ENCODE measurements at regions not wholly inside any gene's neighbourhood (a gene's known extent, or its start where the extent isn't known, plus 50 kb on each side); places are given as distances from the start of the nearest gene placed in this dataset.

DNA sequence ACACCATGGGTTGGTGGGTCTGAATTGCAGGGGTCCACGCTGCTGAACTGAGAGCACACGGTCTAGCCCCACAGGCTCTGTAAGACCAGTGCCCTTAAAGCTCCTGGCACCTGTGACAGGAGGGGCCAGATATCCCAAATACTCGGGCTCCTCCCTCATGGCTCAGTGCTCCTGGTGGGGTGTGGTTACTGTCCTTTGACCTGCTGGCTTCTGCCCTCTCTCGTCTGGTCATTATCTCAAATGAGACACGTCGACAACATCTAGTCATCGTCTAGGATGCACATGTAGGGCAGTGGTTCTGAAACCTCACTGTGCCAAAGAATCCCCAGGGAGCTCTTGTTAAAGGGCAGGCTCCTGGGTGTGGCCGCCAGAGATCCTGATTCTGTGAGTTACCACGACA is 258.4 kb downstream of the LOXHD1 start:
- peaks cover 4% of the 10 kb centered on the region; the same call in 1 of the 2 replicates for H3K79me1 ChIP-seq (ENCODE audit: low read depth, low read length)
- H2AK5ac ChIP-seq (ENCODE audit: low read depth, low read length) = no peak overlapping the region
- no peak overlapping the region for H2BK120ac ChIP-seq (replicated peaks; ENCODE audit: low read depth, low read length)
- no peak overlapping the region for H3K56ac ChIP-seq (replicated peaks; ENCODE audit: insufficient read length, low read depth, low read length)
- ChIA-PET POLR2A (ENCODE audit: partially characterized antibody) (no interaction called here), CTCF (ENCODE audit: partially characterized antibody) (interaction anchor here (0.7 to 1.6 kb wide), 3 partner anchors 11 to 118 kb away, joined by 3 to 9 read pairs (median 3); no protein-coding TSS in a partner anchor)
- no peak for DNase-seq (ENCODE audit: low read depth in 1 of 2, low spot score in 2 of 2)
- H3K4me3 ChIP-seq (ENCODE audit: extremely low read depth in 1 of 4, insufficient read depth in 2 of 4, low read depth in 3 of 4, low read length in 4 of 4) = no peak overlapping the region
- no peak overlapping the region for H4K5ac ChIP-seq (ENCODE audit: insufficient read length, low read depth, low read length)
- H2BK20ac ChIP-seq (ENCODE audit: low read length) = no peak overlapping the region
- no peak overlapping the region; the same call in 1 of the 2 replicates for H2BK5ac ChIP-seq (ENCODE audit: low read depth, low read length)
- H2BK15ac ChIP-seq (ENCODE audit: low read length) = no peak overlapping the region
- no peak overlapping the region for H4K91ac ChIP-seq (replicated peaks; ENCODE audit: insufficient read length, low read length)
- H3K18ac ChIP-seq (ENCODE audit: extremely low read depth, low read length) = no peak overlapping the region
- no peaks in the 10 kb centered on the region for H3K9me3 ChIP-seq (ENCODE audit: insufficient read depth in 2 of 2, low read depth in 1 of 2, low read length in 1 of 2)
- H3K14ac ChIP-seq (ENCODE audit: insufficient read length) = no peak overlapping the region
- H3K4me2 ChIP-seq (ENCODE audit: insufficient read depth in 1 of 2, low read depth in 2 of 2, low read length in 2 of 2) = no peak overlapping the region
- no peak overlapping the region for H3K23ac ChIP-seq (ENCODE audit: insufficient read length)
- no peaks in the 10 kb centered on the region; a peak in 1 of 7 replicates for H3K4me1 ChIP-seq (replicated peaks in 1 of 4; ENCODE audit: control insufficient read depth in 3 of 4, insufficient read depth in 4 of 4, low read length in 3 of 4)
- H3K27ac ChIP-seq (ENCODE audit: low read depth, low read length) = no peak overlapping the region
- FAIRE-seq = no peak
- no peak overlapping the region for H2BK12ac ChIP-seq (ENCODE audit: low read depth, low read length)
- no peak overlapping the region for H3K9ac ChIP-seq (replicated peaks in 1 of 4; ENCODE audit: extremely low read depth in 1 of 4, low read depth in 3 of 4, low read length in 3 of 4)
- no peaks in the 10 kb centered on the region for H3K36me3 ChIP-seq (ENCODE audit: control insufficient read depth in 2 of 4, insufficient read depth in 4 of 4, low read length in 3 of 4)
- peaks cover 0 to 7% of the 10 kb centered on the region in 2 experiments for H4K20me1 ChIP-seq (replicated peaks in 1 of 2; ENCODE audit: control insufficient read depth in 1 of 2, insufficient read depth in 2 of 2, low read length in 2 of 2)
- peaks cover 8% of the 10 kb centered on the region; the same call in 1 of the 2 replicates for H3K23me2 ChIP-seq (ENCODE audit: low read depth, low read length)
- whole genome bisulfite sequencing, 2 experiments (ENCODE audit: extremely low coverage in 1 of 2, insufficient coverage in 1 of 2, insufficient read length in 1 of 2, insufficient replicate concordance in 2 of 2, low coverage in 1 of 2, low lambda C conversion rate in 2 of 2, missing lambda C conversion rate in 1 of 2) = 88% methylated on average over 8 of the region's 9 CpGs; no CpG with 5 or more reads in 1 of the 2 experiments
- H2AFZ ChIP-seq (ENCODE audit: low read length) = no peak overlapping the region
- no peaks in the 10 kb centered on the region; a peak in 2 of 7 replicates for H3K27me3 ChIP-seq (replicated peaks in 1 of 4; ENCODE audit: control insufficient read depth in 3 of 4, extremely low read depth in 1 of 4, insufficient read depth in 3 of 4, low read length in 3 of 4)
- H3K79me2 ChIP-seq (ENCODE audit: control insufficient read depth in 1 of 2, insufficient read depth in 2 of 2, low read length in 2 of 2) = no peaks in the 10 kb centered on the region
- no peak overlapping the region for H3K4ac ChIP-seq (replicated peaks; ENCODE audit: insufficient read length, low read depth, low read length)
- H4K8ac ChIP-seq (ENCODE audit: extremely low read depth, insufficient read depth, low read length) = no peak overlapping the region
- TF ChIP-seq SP1 (IDR thresholded peaks at IDR 0.05; ENCODE audit: low read depth, low read length) = no peak
- TF ChIP-seq RXRA (IDR thresholded peaks at IDR 0.05; ENCODE audit: insufficient read depth, low read depth, low read length) = no peak
- no peak for TF ChIP-seq CREB1 (IDR thresholded peaks at IDR 0.05)

Measured in H1 (cell line).